ENCODE measurements at regions not wholly inside any gene's neighbourhood (a gene's known extent, or its start where the extent isn't known, plus 50 kb on each side); places are given as distances from the start of the nearest gene placed in this dataset.

- no peak for TF ChIP-seq EZH2phosphoT487 (IDR thresholded peaks at IDR 0.05; ENCODE audit: borderline replicate concordance, low read length)
- TF ChIP-seq CTCF (conservative IDR thresholded peaks at IDR 0.05; ENCODE audit: low read depth, low read length) = no peak
- TF ChIP-seq EZH2 (IDR thresholded peaks at IDR 0.05; ENCODE audit: low read length, unreplicated experiment) = no peak
Observed at GRCh38 chr13:88429862-88430261, 758.7 kb downstream of the SLITRK5 start.
